ENCODE measurements at regions not wholly inside any gene's neighbourhood (a gene's known extent, or its start where the extent isn't known, plus 50 kb on each side); places are given as distances from the start of the nearest gene placed in this dataset.
"Not testable (repeated sequence)": the region's sequence is repeated elsewhere in the genome, so short reads cannot be mapped to it uniquely, and the experiment has no call there.

GRCh38 chr11:134981835-134982234 is 569.8 kb upstream of the B3GAT1 start:
- WGBS, 2 donors, result 68 to 79% methylated on average over 4 of the region's 4 CpGs
- Histone ChIP-seq H3K27ac (no peak overlapping the region), H3K36me3 (no peaks in the 10 kb centered on the region), H3K9me3 (no peaks in the 10 kb centered on the region), H3K4me3 (replicated peaks in 1 of 3) (no peak overlapping the region), H3K4me1 (no peaks in the 10 kb centered on the region), H3K27me3 (no peaks in the 10 kb centered on the region)
- DNase-seq, result no peak
- intact Hi-C loops (cut with DNase I), result no loop called here
- TF ChIP-seq POLR2A (IDR thresholded peaks at IDR 0.05), result no peak
- TF ChIP-seq, protein P1, sequence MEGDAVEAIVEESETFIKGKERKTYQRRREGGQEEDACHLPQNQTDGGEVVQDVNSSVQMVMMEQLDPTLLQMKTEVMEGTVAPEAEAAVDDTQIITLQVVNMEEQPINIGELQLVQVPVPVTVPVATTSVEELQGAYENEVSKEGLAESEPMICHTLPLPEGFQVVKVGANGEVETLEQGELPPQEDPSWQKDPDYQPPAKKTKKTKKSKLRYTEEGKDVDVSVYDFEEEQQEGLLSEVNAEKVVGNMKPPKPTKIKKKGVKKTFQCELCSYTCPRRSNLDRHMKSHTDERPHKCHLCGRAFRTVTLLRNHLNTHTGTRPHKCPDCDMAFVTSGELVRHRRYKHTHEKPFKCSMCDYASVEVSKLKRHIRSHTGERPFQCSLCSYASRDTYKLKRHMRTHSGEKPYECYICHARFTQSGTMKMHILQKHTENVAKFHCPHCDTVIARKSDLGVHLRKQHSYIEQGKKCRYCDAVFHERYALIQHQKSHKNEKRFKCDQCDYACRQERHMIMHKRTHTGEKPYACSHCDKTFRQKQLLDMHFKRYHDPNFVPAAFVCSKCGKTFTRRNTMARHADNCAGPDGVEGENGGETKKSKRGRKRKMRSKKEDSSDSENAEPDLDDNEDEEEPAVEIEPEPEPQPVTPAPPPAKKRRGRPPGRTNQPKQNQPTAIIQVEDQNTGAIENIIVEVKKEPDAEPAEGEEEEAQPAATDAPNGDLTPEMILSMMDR (IDR thresholded peaks at IDR 0.05), result no peak

- no peak overlapping the region for H3K27ac ChIP-seq
- intact Hi-C loops (cut with DNase I), result no loop called here
- H3K4me1 ChIP-seq, result no peaks in the 10 kb centered on the region
- H3K9me3 ChIP-seq, result no peaks in the 10 kb centered on the region
- TF ChIP-seq, protein P1 (IDR thresholded peaks at IDR 0.05), result no peak
- TF ChIP-seq POLR2A (IDR thresholded peaks at IDR 0.05), result no peak
- no peaks in the 10 kb centered on the region for H3K27me3 ChIP-seq
- H3K36me3 ChIP-seq, result no peaks in the 10 kb centered on the region
- no peak overlapping the region for H3K4me3 ChIP-seq (replicated peaks in 1 of 3)
- DNase-seq, result no peak
- WGBS, 2 donors, result 77 to 82% methylated on average over 12 to 13 of the region's 13 CpGs
These were observed 569.0 kb upstream of the B3GAT1 start for GRCh38 chr11:134980819-134981710.

GRCh38 chr11:134979089-134979457 is 567.0 kb upstream of the B3GAT1 start:
- H3K4me1 ChIP-seq; intact Hi-C loops (cut with DNase I); DNase-seq; H3K4me3 ChIP-seq (replicated peaks in 1 of 3); H3K36me3 ChIP-seq; H3K27me3 ChIP-seq; H3K9me3 ChIP-seq; H3K27ac ChIP-seq: not testable (repeated sequence)
- 93 to 96% methylated on average over 12 of the region's 12 CpGs for WGBS, 2 donors

DNA sequence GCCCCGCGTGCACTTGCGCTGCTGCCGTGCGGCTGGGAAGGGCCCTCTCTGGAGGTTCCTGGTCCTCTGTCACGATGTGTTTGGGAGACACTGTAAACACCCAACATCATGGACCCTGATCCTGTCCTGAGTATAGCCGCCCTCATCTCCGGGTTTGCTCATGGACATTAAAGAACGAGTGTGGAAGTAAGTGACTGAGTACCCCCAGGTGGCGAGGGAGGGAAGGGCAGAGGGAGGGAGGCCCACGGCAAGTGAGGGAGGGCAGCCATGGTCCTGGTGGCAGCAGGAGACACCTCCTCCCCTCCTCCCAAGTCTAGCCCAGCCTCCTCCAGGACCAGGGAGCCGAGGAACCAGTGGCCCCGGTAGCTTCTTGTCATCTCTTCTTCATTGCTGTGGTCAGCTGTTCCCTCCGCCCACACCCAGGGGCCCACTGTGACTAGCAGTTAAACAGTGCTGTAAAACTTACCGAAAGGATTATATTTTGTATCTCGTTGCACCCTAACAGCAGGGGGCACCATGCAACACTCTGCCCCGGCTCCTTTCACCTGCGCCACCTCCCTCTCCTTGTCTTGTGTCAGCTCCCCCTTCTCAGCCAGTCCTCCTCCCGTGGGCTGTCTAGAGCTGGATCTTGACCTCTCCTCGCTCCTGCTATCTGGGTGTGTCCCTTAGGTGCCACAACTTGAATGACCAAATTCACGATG is 566.5 kb upstream of the B3GAT1 start:
- intact Hi-C loops (cut with DNase I), result no loop called here
- peak; percentile 6 to 19 for DNase-seq

GRCh38 chr11:134976551-134976950 is 564.5 kb upstream of the B3GAT1 start:
- DNase-seq, result no peak
- Histone ChIP-seq H3K27me3 (no peaks in the 10 kb centered on the region), H3K4me3 (replicated peaks in 1 of 3) (no peak overlapping the region), H3K4me1 (no peaks in the 10 kb centered on the region), H3K36me3 (no peaks in the 10 kb centered on the region), H3K9me3 (no peaks in the 10 kb centered on the region), H3K27ac (no peak overlapping the region)
- intact Hi-C loops (cut with DNase I), result no loop called here
- TF ChIP-seq, protein P1 (IDR thresholded peaks at IDR 0.05), result no peak
- TF ChIP-seq POLR2A (IDR thresholded peaks at IDR 0.05), result no peak
- WGBS, 2 donors, result 84 to 85% methylated on average over 7 of the region's 7 CpGs

More for the DNA sequence above, 566.5 kb upstream of the B3GAT1 start:
- Histone ChIP-seq H3K27me3 (no peaks in the 10 kb centered on the region), H3K4me1 (no peaks in the 10 kb centered on the region), H3K27ac (no peak overlapping the region), H3K9me3 (no peaks in the 10 kb centered on the region), H3K36me3 (no peaks in the 10 kb centered on the region), H3K4me3 (replicated peaks in 1 of 3) (no peak overlapping the region)
- 84 to 86% methylated on average over 21 of the region's 21 CpGs for WGBS, 2 donors
- TF ChIP-seq POLR2A (IDR thresholded peaks at IDR 0.05), result no peak
- TF ChIP-seq, protein P1 (IDR thresholded peaks at IDR 0.05), result peak in 2 of 6 experiments; percentile 21 to 22

Data from thyroid gland (tissue), 4 donors.